Activated naive CD4-positive, alpha-beta T cell treated with anti-CD3 and anti-CD28 coated beads, Interleukin-2, amount 50 U/mL, for 16 hours (primary cell): ENCODE measurements at regions not wholly inside any gene's neighbourhood (a gene's known extent, or its start where the extent isn't known, plus 50 kb on each side); places are given as distances from the start of the nearest gene placed in this dataset.

Experiments used
- DNase-seq: peaks from one replicate; pipeline ENCODE4 v3.0.0-alpha.2; 2020

- DNase-seq: no peak
These were observed 556.9 kb downstream of the SLC16A7 start for GRCh38 chr12:60152756-60153155.

GRCh38 chr12:60159761-60160160 is 563.9 kb downstream of the SLC16A7 start:
- no peak for DNase-seq

DNA sequence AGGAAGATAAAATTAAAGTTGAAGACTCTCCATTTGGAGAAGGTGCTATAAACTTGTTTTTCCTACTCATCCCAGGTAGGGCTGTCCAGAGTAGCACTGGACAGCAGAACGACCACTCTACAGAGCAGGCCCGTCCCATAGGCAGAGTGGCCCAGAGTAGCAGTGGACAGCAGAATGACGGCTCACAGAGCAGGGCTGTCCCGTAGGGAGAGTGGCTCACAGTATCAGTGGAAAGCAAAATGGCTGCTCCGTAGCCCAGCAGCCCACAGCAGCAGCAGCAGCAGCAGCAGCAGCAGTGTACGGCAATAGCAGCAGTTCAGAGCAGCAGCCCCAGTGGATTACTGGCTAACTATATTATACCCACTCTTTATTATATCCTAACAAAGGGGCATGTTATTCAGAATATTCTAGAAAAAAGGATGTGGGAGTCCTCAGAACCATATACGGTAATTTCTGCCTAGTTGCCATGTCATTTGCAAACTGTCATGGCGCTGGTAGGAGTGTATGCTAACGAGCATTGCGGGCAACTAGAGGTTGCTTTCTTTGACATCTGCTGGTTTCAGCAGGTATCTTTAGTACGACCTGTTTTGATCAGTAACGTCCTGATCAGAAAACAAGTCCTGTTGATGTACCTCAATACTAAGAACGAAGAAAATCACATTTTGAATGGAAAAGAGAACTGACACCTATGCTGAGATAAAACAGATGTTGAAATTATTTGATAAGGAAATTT is 567.3 kb downstream of the SLC16A7 start:
- DNase-seq: no peak

- no peak for DNase-seq
These were observed 570.0 kb downstream of the SLC16A7 start for GRCh38 chr12:60165781-60166180.

DNA sequence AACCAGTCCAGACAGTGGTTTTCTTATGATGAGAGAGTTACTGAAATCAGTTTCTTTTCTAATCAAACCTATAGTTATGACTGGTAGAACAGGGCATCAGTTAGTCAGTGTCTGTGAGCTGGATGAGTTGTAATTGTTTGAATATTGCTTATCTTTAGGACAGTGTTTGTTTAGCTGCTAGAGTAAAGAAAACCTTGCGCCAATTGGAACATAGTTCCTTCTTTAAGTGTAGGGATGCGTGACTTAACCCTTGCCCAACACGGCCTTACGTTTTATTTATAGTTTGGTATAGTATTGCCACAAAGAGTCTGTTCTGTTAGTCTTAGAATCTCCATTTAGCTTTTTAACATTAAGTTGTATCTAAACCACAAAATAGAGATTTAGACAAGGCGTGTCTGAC is 572.6 kb downstream of the SLC16A7 start:
- no peak for DNase-seq

DNA sequence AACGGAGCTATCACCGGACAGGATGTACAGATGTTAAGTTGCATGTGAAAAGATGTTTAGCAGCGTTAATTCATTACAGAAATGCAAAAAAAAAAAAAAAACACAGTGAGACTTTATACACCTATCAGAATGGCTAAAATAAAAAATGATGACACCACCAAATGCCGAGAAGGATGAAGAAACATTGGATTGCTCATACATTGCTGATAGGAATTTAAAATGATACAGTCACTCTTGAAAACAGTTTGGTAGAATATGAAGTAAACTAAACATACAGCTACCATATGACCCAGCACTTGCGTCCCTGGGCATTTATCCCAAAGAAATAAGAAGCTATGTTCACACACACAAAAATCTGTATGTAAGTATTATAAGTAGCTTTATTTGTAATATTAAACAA is 574.1 kb downstream of the SLC16A7 start:
- no peak for DNase-seq

GRCh38 chr12:60172266-60173211 is 576.7 kb downstream of the SLC16A7 start:
- no peak for DNase-seq

DNA sequence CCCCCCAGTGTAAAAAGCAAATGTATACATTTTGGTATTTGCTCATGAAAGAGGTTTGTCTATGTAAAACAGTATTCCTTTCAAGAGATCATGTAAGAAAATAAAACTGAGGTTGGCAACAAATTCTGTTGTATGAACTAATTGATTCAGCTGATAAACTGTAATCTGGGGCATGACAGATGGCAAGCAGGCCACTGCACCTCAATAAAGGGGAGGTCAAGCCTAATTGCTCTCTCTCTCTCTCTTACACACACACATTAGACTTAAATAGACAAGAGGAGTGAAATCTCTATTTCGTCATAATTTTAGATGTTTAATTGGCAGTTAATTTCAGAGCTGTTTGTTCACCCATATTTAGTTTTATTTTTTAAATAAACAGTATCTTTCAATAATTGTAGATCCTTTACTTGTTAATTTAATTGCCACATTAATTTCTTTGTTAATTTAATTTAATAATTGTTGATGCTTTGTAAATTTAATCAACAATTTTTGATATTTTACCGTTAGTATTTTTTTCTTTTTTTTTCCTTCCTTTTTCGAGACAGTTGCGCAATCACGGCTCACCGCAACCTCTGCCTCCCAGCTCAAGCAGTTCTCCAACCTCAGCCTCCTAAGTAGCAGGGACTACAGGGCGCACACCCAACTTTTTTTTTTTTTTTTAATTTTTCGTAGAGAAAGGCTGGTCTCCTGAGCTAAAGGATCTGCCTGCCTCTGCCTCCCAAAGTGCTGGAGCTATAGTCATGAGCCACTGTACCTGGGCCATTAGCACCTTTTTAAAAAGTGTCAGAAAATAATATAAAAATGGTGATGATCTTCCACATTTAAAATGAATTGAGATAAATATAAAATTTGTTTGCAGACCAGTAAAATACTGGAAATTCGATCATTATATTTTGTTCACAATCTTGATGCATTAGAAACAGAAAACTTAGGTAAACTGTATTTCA is 577.7 kb downstream of the SLC16A7 start:
- no peak for DNase-seq

- no peak for DNase-seq
These were observed 578.6 kb downstream of the SLC16A7 start for GRCh38 chr12:60174476-60174875.

DNA sequence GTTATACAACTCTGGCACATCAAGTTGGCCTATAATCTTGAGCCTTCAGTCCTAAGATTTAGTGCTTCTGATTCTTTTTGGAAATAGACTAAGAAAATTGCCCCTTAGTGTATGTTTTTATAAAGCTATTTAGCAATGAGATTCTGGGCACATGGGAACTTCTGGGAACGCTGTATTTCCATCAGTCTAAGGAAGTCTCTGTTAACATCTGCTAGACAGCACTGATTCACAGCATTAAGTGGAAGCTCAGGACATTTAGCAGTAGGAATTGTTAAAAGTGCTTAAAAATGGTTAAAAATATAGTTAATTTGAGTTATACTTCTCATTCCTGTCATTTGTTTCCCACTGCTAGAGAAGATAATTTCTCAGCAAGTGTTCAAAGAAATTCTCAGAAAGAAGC is 579.1 kb downstream of the SLC16A7 start:
- no peak for DNase-seq

GRCh38 chr12:60176891-60177290 is 581.1 kb downstream of the SLC16A7 start:
- DNase-seq: no peak

DNA sequence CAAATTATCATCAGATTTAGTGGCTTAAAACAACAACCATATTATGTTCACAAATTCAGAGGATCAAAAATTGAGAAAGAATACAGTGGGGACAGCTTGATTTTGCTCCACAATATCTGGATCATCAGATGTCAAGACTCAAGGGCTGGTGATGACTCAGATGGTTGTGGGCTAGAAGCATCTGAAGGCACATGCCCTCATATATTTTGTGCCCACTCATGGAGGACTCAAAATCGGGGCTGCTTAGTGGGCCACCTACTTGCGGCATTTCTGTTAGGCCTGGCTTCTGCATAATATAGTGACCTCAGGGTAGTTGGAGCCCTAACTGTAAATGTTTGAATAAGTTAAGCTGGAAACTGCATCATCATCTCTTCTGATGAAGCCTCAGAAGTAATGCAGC is 584.5 kb downstream of the SLC16A7 start:
- DNase-seq: no peak

- no peak for DNase-seq
These were observed 586.5 kb downstream of the SLC16A7 start for GRCh38 chr12:60182354-60182753.

DNA sequence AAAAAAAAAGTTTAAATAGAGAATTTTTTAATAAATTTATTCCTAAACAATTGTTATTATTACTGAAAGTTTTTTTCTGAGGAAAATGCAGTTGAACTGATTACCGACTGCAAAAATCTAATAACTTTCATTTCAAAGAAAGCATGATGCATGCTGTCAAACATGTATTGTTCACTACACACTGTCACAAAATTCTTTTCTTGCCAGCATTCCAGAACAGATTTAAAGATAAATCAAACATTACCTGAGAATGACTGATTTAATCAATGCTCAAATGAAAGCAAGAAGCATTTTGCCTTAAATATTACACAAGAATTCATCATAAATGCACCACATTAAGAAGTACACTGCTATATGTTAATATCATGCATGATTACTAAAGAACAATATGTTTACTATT is 588.3 kb downstream of the SLC16A7 start:
- DNase-seq: no peak

DNA sequence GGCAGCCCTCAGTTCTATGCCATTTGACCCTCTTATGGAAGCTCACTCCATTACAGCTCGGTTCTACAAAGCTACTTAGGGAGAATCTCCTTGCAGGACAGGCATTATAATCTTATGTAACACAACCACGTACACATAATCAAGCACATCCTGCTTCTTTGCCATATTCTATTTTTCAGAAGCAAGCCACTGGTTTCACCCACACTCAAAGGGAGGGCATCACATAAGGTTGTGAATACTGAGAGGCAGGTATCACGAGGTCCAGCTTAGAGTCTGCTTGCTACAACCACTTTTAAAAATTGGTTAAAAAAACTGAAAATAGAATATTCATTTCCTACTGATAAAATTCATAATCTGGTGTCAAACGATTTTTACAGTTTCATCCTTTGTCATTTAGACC is 589.2 kb downstream of the SLC16A7 start:
- no peak for DNase-seq

GRCh38 chr12:60191271-60191670 is 595.4 kb downstream of the SLC16A7 start:
- no peak for DNase-seq

DNA sequence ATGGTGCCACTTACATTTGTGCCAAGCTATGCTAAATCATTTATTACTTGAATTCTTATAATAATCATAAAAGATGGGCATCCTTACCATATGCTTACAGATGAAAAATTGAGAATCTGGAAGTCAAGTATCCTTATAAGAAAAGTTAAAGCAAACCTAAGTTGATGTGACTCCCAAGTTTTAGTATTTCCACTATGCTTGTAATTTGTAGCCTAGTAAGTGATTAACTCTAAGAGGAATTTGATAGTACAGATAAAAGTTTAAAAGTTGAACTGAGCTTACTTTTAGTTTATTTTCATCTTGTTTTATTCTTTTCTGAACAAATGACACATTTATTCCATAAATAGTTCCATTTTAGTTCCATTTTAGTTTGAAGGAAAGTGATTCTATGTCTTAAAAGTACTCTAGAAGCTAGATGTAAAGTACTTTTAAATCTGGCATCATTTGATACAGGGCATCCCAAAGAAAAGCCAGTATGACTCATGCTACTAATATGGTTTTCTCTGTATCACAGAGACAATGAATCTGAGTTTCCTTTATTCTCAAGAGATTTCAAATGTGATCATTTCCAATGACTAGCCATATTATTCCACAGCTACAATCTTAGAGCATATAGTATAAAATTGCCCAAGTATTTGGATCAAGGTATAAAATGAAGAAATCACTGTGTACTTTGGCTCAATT is 596.0 kb downstream of the SLC16A7 start:
- DNase-seq: no peak

- no peak for DNase-seq
These were observed 598.8 kb downstream of the SLC16A7 start for GRCh38 chr12:60194678-60195077.

- no peak for DNase-seq
These were observed 599.7 kb downstream of the SLC16A7 start for GRCh38 chr12:60195483-60195882.

DNA sequence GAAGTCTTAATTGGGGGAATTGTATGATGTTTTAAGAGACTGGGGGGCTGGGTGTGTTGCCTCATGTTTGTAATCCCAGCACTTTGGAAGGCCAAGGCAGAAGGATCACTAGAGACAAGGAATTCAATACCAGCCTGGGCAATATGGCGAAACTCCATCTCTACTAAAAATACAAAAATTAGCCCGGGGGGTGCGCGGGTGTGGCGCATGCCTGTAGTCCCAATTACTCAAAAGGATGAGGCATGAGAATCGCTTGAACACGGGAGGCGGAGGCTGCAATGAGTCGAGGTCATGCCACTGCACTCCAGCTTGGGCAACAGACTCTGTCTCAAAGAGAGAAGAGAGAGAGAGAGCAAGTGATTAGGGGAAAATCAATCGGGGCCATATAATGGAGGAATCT is 600.5 kb downstream of the SLC16A7 start:
- DNase-seq: no peak

DNA sequence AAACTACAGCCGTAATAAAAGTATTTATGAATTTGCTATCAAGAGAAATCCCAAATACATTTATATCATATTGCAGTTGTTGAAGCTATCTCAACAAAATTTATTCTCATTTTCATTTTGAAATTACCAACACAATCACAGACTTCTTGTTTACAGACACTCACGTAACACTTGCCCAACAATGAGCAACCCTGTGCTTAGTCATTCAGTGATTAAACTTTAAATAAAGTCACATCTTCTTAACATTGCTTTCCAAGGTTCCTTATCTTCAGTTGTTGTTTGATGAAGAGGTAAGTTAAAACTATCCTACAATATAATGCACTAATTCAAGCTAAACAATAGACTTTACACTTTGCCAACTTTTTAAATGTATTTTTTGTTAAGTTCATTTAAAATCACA is 601.8 kb downstream of the SLC16A7 start:
- DNase-seq: no peak

DNA sequence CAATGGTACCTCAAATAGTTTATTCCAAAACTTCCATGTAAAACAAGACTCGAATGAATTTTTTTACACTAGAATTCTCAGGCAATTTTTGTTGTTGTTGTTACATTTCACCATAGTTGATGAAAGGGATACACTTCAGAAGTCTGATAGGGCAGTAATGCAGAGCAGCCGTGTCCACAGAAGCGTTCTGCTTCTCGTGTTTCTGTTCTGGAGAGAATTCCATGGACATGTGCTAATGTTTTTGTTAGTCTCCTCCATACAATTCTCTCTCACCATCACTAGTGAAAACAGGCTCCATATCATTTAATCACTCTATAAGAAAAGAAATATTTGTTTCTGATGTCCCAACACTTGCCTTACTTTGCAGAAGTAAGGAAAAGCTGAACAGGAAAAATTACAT is 606.1 kb downstream of the SLC16A7 start:
- no peak for DNase-seq
